SHP77 (cell line): ENCODE measurements at regions not wholly inside any gene's neighbourhood (a gene's known extent, or its start where the extent isn't known, plus 50 kb on each side); places are given as distances from the start of the nearest gene placed in this dataset.

ENCODE experiments used
- DNase-seq, 2 experiments: peaks; one replicate each; lab custom pipeline; 2025; lab: John Stamatoyannopoulos, UW

DNA sequence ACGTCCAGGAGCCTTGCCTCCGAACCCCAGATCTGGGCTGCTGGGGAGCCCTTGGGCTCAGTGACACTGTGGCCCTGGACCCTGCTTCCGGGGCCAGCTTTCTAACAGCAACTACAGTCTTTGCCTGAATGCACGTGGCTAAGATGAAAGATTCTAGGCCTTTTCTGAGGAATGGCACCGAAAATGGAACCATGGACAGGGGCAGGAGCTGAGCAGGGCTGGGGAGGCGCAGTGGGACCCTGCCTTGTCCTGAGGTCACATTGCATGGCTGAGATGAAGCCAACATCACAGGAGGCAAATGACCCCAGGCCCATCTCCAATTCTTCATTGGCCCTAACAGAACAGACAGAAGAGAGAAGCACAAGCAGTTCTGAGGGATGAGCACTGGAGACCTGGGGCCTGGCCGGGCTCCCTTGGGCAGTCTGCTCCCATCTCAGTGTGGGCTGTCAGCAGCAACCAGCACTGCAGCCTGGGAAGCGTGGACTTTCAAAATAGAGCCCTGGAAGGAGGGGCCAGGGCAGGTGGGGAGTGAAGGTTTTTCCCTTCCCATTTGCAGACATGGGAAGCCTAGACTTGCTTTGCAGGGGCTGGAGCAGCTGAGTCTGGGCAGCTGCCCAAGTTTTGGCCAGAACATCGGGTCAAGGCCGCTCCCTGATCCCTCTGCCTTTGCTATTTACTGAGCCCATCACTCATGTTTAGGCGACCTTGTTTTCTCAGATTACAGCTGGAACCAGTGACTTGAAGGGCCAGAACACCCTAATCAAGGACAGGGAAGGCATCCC is 114.4 kb upstream of the TCERG1L start:
- no peak for DNase-seq

DNA sequence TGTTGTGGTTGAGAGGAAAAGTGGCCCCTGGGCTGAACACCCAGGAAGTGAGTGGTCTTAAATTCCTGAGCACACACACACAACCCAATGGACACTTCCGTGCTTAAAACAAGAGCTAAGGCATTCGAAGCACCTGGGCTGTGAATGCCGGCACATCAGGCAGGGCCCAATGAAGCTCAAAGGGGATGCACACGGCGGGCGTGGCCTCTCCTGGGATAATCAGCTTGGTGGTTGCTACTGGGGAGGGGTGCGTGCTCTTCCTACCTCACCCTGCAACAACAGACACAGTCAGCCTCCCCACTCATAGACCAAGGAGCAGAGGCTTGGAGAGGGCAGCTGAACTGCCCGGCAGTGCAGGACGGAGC is 115.0 kb upstream of the TCERG1L start:
- no peak for DNase-seq

DNA sequence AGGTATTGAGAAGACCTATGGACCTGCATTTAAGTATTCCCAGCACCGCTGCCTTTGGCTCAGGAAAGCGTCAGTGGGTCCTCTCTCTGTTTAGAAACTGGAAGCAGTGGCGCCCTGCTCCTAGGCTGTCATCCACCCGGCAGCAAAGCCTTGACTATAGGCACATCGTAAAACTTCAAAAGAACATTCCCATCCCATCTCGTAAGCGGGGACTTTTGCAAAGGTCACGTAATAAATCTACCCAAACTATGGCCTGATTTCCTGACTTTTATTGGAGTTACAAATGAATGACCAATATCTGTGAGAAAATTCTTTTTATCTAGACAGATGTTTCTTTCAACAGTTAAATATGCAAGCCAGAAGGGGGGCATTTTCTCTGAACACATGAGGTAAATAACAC is 115.8 kb upstream of the TCERG1L start:
- DNase-seq = no peak

DNA sequence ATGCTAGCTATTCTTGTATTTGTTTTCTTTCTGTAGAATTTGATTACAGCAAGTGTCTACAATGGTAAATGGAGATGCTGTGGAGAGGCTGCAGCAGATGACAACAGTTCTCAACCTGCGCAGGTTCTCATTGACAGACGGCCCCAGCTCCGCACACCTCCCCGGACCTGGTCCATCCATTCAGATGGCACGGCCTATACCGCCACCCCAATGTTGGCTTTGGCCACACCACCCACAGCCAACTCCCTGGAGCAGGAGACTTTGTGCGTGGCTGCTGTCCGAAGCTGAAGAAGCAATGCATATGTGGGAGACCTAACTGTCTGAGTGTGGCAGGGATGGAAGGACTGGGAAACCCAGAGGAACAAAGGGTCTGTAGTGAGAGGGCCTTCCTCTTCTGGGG is 116.4 kb upstream of the TCERG1L start:
- DNase-seq = no peak

DNA sequence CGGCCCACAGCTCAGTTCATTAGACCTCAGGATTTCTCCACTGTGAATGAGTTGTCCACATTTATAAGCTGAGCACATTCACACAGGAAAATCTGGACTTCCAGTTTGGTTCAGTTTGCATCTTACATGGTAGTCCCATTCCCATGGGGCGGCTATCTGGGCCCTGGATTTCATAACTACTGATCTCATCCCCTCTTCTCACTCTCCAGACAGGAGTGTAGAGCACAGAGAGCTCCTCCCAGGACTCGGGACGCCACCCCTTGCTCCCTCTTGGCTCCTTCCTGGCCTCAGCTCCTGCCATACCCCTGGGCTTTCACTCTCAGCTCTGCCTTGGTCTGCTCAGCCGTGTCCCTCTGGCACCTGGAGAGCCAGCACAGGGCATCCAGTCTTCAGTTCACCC is 117.6 kb upstream of the TCERG1L start:
- no peak for DNase-seq

DNA sequence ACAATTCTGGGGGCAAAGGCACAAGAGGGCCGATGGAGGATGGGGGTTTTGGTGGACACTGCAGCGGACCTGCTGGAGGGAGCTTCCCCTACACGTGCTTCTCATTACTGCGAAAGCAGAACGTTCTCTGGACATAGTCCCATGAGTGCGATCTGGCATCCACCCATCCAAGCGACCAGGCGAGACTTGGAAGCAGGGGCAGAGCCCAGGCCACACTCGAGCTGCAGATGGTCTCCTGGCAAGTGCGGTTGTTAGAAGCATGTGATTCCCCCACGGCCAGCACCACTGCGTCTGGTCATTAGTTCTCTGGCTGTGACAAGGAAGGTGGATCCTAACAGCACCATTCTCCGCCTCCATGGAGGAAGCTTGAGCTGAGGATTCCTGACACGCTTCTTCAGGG is 118.4 kb upstream of the TCERG1L start:
- DNase-seq = no peak

DNA sequence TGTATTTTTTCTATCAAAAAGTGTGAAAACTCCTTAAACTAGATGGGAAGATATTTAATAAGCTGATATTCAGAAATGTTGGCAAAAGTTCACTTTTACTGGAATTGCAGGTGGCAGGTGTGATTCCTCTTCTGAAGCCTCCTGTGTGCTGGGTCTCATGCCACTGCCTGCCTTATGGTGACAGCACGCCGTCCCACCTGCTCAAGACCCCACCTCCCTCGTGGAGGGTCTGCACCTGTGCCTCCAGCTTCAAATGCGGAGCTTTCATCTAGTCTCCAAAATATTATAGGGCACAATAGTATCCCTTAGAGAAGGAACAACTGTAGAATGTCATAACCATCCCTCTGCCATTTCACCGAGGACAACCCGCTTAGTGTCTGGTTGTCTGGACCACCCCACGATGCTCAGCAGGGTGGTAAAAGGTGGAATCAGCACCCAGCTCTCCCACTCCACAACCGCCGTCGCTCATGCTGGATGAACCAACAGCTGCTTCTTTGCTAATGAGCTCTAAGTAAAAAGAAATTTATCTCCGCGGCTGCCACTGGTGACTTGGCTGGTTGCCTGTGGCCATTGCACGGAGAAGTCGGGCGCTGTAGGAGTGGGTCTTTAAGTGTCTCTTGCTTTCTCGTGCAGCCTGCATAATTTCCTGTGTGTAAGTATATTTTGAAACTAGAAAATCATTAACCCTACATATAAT is 119.3 kb upstream of the TCERG1L start:
- no peak for DNase-seq

DNA sequence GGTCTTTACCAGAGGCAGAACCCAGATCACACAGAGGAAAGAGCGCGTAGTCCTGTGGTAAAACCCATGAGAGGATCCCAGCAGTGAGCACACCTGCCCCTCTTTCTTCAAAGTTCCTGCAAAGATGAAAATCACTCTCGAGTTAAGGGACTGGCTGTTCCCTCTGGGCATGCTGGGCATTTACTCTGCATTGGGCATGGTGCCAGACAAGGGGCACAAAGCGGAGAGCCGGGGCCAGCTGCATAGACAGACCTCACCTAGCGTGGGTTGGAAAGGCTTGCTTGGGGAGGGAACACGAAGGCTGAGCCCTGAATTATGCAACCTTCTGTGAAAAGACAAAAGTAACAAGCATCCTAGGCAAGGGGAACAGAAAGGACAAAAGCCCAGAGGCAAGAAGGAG is 120.0 kb upstream of the TCERG1L start:
- DNase-seq = no peak

DNA sequence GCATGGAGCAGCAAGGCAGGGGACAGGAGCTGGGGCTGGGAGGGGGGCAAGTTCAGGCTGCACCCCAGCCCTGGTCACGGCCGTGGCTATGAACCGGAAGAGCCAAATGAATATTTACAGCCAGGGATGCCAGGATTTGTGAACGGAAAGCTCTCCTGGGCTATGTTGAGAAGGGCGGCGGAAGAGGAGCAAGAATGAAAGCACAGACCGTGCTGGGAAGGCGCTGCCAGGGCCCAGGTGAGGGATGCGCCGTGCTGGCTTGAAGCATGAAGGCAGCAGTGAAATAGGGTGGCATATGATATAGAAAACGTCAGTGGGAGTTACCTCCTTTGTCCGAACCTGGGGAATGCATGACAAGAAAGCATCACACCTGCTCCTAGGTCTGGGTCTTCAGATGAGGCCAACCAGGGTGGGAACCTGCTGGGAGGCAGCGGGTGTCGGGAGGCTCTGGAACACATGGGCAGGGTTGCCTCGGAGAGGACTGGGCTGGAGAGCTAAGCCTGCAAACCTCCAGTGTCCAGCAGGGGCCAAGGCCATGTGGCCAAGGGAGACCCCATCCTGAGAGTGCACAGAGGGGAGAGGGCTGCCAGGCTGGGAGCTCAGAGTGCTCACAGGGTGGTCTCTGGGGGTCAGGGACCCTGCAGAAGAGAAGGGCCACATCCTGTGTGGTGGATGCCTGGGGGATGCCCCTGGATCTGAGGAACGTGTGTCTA is 120.6 kb upstream of the TCERG1L start:
- no peak for DNase-seq

DNA sequence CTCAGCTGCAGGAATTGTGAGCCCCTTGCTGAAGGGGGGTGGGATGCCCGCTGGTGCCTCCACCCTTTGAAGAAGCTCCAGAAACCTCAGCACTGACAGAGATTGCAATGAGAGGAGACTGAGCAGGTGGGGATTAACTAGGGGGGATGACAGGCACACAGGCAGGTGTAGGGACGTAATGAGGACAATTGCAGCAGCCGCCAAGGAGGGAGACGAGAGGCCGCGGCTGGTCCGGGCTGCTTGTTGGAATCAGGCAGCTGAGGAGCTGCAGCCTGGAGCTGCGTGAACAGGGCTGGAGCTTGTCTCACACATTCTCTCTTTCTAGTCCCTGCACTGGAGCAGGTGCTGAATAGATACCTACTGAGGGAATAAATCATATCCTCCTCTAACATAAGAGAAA is 122.0 kb upstream of the TCERG1L start:
- no peak for DNase-seq

DNA sequence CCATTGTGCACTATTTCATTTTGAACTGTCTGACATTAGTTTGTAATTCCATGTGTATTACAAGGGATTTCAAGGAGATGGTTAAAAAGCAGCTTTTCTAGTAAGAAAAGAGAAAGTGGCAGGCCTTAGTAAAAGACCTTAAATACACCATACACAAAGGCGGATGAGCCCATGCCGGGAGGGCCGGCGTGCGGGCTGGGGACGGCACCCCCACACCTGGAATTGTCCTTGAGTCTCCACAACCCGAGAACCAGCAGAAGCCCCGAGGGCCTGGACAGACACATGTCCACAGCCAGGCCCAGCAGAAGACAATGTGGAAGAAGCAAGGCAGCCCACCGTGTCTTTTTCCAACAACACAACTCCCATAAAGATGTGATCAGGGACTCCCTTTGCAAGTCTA is 123.7 kb upstream of the TCERG1L start:
- DNase-seq = no peak

DNA sequence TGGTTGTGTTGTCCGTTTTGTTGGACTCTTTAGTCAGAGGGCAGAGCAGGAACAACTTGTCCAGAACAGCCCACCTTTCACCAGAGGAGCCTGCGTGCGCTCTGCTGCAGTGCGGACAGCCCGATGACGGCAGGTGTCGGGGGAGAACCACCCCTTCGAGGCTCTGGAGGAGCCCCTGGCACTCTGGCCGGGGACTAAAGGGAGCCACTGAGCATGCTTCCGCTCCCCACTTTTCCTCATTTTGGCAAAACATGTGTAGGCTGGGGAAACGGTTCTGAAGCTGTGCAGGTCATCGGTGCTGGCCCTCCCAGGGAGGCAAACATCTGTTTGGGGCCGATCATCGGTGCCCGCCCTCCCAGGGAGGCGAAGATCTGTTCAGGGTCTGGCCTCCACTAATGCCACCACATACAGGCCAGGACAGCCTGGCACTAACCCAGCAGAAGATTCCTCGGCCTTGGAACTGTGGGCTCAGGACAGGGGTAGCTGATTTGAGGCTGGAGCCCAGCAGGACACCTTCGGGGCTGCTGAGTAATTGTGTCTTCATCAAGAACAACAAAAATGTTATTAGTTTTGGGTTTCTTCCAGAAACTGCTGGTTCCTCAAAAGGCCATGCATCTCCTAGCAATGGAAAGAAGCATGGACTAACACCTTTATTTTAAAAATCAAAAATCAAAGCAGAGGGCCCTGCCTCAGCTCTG is 124.4 kb upstream of the TCERG1L start:
- DNase-seq = no peak

DNA sequence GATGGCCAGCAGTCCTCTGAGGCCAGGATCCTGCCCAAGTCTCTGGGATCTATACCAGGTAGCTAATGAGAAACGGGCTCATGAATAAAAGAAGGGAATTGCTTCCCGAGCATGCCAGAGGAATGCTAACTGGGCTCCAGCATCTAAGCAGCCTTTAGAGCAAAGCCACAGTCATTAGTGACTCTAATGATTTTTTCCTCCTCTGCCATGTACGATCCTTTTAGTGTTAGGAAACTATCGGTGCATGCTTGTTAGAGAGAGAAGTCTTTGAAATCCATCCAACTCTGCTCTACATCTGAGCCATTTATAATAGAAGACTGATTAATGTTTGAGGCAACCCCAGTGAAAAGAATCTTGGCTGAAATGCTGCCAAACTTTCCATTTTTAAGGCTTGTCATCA is 124.9 kb upstream of the TCERG1L start:
- DNase-seq = no peak

DNA sequence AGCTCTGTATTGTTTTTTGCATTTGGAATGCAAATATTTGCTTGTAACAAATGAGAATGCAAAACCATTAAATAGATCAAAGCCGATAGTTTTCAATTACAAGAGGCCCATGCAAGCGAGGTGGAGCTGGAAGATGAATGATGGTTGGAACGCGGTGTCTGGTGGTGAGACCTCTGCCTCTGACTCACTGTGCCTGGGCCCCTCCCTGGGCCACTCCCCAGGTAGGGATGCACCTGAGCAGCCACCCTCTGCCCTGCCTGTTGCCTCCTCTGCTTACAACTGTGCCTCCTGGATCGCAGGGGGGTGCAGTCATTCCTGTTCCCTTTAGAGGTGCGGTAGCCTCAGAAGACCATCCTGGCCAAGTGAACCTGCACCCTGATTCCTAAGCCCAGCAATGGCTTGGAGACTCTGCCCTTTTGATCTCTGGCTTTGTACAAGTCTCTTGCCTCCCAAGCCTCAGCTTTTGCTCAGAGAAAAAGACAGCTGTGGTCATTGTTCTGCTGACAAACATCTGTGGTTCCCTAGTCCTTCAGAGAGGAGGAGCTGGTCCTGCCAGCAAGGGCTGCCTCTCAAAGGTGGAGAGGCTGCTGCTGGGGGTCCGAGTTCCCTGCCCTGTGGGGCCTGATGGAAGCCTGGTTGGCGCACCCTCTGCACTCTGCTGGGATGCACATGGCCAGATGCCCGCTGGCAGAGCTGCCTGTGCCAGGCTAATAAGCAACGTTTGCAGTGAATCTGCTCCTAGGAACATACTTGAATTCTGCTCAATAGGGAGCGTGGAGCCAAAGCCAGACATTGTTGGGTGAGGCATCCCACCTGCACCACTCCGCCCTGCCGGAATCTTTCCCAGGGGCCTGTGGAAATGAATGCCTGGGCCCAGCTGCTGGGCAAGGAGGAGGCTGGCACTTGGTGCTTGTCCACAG is 126.3 kb upstream of the TCERG1L start:
- DNase-seq = no peak

DNA sequence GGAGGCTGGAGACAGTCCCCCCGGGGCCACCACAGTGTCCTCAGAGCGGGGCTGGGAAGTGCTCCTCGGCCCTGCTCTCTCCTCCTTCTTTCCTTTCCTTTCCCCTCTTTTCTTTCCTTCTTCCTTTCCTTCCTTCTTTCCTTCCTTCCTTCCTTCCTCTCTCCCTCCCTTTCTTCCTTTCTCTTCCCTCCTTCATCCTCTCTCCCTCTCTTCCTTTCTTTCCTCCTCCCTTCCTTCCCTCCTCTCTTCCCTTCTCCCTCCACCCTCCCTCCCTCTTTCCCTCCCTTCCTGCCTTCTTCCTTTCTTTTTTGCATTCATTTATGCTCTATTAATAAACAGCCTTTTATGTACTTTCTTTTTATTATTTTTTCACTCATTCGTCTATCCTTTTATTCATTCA is 127.1 kb upstream of the TCERG1L start:
- DNase-seq = no peak

DNA sequence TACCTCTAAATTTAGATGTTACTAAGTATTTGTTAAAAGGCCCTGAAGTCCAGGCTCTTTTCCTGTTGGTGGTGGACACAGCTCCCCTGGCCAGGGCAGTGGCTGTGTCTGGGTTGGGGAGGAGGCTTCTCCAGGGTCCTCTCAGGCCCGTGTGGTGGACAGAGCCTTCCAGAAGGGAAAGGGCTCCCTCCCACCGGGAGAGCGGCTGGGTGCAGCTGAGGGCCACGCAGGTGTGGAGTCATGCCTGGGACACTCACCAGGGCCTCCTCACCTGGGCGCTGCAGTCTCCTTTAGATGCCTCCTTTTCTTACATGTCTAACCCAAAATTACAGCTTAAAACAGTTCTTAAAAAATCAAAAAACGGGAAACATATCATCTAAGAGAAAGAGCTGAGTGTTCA is 128.2 kb upstream of the TCERG1L start:
- DNase-seq = no peak

DNA sequence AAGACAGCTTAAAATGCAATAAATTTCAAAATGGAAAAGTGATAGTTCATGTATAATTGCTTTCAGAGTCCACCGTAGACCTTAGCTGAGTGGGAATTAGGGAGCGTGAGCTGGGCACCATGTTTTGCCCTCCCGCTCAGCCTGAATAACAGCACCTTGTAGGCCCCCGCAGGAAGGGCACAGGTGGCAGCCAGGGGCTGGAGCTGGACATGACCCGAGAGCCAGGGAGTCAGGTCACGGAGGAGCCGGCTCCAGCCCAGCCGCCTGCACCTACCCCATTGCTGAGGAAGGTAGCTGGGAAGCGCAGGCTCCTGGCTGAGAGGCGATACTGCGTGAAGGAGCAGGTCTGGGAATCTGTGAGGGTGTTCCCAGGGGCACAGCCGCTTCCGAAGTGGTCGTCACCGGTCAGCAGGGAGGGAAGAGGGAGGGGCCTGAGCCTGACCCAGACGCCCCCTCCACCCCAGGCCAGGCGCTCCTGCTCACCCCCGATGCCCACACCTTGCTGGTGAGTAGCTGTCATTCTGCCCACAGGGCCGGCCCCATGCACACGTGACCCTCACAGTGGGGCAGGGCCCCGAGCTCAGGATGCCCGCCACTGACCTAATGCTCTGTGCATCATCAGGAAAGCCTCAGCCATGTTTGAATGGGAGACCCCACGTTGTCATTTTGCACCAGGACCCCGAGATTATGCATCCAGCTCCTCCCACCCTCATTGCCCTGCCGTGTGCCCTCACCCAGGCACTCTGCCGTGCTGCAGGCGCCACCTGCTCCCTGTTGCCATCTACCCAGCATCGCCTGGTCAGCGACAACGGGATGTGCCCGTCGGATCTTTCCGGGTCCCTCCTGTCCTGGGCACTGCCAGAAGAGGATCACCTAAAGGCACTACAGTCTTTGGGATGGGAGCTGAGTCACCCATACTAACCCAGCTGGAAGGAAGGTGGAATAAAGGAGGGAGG is 129.2 kb upstream of the TCERG1L start:
- DNase-seq = no peak

DNA sequence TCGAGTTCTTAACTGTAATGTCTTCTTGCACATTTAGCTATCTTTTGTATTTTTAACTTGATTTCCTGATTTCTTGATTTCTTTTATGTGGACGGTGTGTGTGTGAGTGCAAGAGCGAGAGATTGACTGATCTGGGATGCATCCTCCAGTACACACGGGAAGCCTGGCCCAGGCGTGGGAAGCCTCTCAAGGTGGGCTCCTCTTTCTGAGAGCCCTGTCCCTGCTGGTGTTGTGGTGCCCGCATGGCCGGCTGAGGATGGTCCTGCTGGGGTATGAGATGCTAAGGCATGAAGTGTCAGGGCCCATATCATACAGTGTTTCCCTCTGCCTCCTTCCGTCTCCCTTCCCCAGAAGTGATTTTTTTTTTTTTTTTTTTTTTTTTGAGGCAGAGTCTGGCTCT is 130.8 kb upstream of the TCERG1L start:
- no peak for DNase-seq

DNA sequence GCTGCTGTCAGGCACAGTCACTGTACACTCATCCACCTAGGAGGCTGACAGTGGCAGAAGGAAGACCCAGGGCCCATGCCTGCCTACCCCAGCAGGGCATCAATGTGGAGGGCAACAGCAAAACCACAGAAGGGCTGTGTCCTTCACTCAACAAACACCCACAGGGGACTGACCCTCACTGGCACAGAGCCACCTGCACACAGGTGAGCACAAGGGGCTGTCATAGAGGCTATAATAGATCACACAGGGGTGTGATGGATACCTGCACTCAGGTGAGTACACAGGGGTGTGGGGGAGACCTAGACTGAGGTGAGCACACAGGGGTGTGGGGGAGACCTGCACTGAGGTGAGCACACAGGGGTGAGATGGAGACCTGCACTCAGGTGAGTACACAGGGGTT is 132.8 kb upstream of the TCERG1L start:
- no peak for DNase-seq

DNA sequence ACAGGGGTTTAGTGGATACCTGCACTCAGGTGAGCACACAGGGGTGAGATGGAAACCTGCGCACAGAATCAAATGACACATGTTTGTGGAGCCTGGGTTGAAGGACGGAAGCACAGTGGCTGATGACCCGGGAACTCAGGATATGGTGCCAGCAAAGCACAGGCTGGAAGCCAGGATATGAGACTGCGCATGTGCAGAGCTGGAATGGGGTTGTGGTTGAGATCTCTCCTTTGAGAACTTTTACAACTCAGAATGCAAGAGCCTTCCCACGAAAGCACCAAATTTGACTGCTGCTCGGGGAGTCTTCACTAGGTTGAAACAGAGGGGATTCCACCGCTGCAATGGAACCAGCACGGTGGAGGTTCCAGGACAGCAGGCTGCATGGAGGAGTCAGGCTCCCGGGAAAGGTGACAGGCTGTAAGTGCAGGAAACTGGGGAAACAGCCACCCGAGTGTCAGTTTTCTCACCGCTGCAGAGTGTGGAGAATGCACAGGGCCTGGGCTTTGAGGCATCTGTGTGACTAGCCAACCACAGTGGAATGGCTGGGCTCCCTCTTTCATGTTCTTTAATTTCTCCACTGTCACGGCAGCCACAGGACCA is 133.4 kb upstream of the TCERG1L start:
- DNase-seq = no peak
